AG04449 (cell line): ENCODE measurements at regions not wholly inside any gene's neighbourhood (a gene's known extent, or its start where the extent isn't known, plus 50 kb on each side); places are given as distances from the start of the nearest gene placed in this dataset.

Experiments
- CTCF ChIA-PET: fragments of 350-600 bp; formaldehyde crosslinking; extraction: SDS; loops from one replicate; lab custom pipeline; 2021; ENCODE audit warnings: antibody characterized with exemption; lab: Yijun Ruan, JAX
- POLR2A ChIA-PET: fragments of 400-600, 350-600 bp; formaldehyde crosslinking; extraction: SDS; loops from one replicate; lab custom pipeline; 2020; ENCODE audit warnings: antibody characterized with exemption, inconsistent platforms; lab: Yijun Ruan, JAX
- DNase-seq: peaks from one replicate; pipeline ENCODE4 v3.0.0-alpha.2; 2010; ENCODE audit warnings: low read depth, low spot score
- H3K4me3 ChIP-seq: 2 replicates; pipeline ENCODE4 v1.5.1; 2011; ENCODE audit warnings: low read depth, mild to moderate bottlenecking, control low read depth, low read length
- TF ChIP-seq, protein P1 (sequence below): IDR thresholded peaks from one replicate; pipeline ENCODE4 v1.5.1; 2011; ENCODE audit warnings: mild to moderate bottlenecking, moderate library complexity, low read length, control low read depth, inconsistent platforms; ENCODE audit not compliant: insufficient read depth; ENCODE audit errors: missing control alignments

DNA sequence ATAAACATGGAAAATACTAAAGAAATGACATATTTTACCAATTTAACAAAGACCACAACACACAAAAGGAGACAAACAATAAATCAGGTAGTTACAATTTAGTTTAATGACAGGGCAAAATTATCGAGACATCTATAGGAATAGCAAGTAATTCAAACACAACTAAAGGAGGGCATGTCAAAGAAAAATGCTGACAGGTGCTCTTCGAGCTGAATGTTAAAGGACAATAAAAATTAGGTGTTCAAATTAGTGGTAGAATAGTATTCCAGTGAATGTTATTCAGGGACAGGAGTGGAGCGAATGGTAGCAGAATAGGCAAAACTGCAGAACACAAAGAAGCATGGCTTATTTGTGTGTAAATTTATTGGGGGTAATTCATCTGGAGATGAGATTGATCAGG lies 1004.3 kb upstream of the FBXO33 start:
- TF ChIP-seq, protein P1, sequence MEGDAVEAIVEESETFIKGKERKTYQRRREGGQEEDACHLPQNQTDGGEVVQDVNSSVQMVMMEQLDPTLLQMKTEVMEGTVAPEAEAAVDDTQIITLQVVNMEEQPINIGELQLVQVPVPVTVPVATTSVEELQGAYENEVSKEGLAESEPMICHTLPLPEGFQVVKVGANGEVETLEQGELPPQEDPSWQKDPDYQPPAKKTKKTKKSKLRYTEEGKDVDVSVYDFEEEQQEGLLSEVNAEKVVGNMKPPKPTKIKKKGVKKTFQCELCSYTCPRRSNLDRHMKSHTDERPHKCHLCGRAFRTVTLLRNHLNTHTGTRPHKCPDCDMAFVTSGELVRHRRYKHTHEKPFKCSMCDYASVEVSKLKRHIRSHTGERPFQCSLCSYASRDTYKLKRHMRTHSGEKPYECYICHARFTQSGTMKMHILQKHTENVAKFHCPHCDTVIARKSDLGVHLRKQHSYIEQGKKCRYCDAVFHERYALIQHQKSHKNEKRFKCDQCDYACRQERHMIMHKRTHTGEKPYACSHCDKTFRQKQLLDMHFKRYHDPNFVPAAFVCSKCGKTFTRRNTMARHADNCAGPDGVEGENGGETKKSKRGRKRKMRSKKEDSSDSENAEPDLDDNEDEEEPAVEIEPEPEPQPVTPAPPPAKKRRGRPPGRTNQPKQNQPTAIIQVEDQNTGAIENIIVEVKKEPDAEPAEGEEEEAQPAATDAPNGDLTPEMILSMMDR = no peak
- no peak for DNase-seq
- POLR2A ChIA-PET = no interaction called here

DNA sequence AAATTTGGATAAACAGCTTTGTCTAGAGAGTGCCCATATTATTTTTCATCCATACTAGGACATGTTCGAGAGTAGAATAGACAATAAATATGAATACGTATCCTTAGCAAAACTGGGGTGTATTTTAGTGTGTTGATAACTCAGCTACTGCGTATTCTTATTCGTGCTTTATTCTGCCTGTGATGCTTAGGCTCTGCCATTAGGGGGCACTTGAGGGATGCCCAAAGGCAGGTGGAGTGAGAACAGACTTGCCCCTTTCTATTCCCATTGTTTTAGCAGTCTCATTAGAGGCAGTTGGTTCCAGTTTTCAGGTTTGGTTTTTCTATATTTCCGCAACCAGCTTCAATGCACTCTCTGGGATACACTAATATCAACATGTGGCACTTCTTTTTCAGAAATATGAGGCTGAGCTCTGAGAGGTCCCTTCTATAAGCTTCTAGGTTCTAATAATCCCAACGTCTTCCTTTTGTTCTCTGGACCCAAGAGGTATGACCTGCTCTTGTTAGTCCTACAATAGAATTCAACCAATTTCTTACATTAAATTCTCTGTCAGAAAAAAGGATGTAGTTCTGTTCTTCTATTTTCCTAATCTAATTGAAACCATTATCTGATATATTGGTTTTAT lies 985.7 kb upstream of the FBXO33 start:
- POLR2A ChIA-PET = no interaction called here
- TF ChIP-seq, protein P1 = no peak
- CTCF ChIA-PET = no interaction called here
- DNase-seq = no peak
- H3K4me3 ChIP-seq = no peak overlapping the region

More for the DNA sequence above, 1004.3 kb upstream of the FBXO33 start:
- CTCF ChIA-PET = no interaction called here
- no peak overlapping the region for H3K4me3 ChIP-seq

DNA sequence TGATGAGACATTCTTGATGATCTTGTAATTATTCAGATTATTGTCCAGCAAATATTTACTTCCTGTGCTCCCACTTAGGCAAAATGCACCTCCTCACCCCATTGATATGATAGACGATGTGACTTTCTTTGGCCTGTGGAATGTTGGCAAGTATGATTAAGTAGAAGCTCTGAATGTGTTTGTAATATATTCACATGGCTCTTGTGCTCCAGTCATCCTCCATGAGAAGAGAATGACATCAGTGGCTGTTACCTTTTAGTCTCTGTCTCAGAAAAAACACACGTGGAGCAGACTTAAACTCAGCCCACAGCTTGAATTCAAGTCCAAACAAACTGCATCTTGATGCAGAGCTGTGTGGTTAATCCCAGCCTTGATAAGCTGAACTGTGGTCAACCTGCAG lies 984.3 kb upstream of the FBXO33 start:
- CTCF ChIA-PET = no interaction called here
- POLR2A ChIA-PET = no interaction called here
- no peak overlapping the region for H3K4me3 ChIP-seq
- no peak for DNase-seq
- TF ChIP-seq, protein P1 = no peak

DNA sequence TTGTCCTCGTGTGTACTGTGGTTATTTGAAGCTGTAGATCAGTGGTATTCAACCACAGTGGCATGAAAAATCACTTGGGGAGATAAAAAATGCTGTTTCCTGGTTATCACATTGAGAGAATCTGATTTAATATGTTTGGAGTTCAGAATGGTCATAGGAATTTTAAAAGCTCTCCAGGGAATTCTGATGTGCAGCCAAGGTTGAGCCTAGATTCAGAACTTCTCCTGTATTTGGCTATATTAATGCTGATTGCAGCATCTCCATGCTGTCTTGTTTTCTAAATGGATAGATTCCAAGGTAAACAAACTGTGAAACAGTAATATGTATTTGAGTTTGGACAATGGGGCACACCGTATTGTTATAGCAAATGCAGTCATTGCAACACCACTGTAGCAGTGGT lies 982.2 kb upstream of the FBXO33 start:
- no peak for DNase-seq
- no peak overlapping the region for H3K4me3 ChIP-seq
- TF ChIP-seq, protein P1 = no peak
- POLR2A ChIA-PET = no interaction called here
- CTCF ChIA-PET = no interaction called here

DNA sequence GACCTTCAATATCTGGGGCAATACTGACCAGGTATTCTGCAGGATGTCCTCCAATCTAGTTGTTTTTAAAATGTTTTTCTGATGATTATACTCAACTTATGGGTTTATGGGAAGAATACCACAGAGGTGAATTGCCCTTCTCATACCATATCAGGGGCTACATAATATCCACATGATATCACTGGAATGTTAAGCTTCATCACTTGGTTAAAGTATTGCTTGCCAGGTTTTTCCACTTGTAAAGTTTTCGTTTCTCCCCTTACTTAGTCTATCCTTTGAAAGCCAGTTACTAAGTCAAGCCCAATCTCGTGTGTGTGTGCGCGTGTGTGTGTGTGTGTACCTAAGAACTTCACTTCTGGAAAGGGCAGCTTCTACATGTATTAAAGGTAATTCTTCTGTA lies 980.9 kb upstream of the FBXO33 start:
- DNase-seq = no peak
- H3K4me3 ChIP-seq = no peak overlapping the region
- CTCF ChIA-PET = no interaction called here
- TF ChIP-seq, protein P1 = no peak
- POLR2A ChIA-PET = no interaction called here

DNA sequence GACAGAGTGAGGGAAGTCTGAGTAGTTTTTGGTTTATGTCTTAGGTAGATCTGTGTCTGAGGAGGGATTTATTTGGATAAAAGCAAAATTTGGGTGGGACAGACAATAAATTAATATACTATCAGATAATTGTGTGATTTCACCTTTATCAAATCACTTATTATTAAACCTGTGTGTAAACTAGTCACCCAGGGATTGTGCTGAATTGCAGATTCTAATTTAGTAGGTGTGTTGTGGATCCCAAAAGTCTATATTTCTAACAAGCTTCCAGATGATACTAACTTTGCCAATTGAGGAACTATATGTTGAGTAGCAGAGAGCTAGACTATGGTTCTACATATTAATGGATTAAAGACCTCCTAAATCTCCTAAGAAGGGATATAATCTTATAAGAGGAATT lies 978.5 kb upstream of the FBXO33 start:
- no peak for DNase-seq
- TF ChIP-seq, protein P1 = no peak
- ChIA-PET POLR2A (no interaction called here), CTCF (no interaction called here)
- H3K4me3 ChIP-seq = no peak overlapping the region
